ENCODE measurements at regions not wholly inside any gene's neighbourhood (a gene's known extent, or its start where the extent isn't known, plus 50 kb on each side); places are given as distances from the start of the nearest gene placed in this dataset.

DNA sequence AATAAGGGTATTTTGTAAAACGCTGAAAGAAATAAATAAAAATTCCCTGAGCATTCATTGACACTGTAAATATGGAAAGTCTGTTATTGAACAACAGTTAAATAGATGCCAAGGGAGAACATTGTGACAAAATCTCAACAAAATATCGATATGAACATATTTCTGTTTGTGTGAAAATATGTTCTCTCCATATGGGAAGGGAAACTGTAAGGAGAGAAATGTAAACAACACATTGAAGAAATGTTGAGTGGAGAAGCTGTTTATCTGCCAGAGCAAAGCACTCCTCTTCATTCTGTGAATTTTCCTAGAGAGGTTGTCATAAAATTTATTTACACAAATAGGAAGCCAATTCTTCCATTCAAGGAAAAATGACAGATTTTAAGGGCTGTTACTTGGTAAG is 57.1 kb upstream of the EOMES start:
- no peak for DNase-seq (ENCODE audit: low read depth)
- TF ChIP-seq CTCF (IDR thresholded peaks at IDR 0.05; ENCODE audit: low read length, missing control alignments), result no peak
- no peak overlapping the region for H3K4me3 ChIP-seq (replicated peaks; ENCODE audit: low read depth, low read length)

DNA sequence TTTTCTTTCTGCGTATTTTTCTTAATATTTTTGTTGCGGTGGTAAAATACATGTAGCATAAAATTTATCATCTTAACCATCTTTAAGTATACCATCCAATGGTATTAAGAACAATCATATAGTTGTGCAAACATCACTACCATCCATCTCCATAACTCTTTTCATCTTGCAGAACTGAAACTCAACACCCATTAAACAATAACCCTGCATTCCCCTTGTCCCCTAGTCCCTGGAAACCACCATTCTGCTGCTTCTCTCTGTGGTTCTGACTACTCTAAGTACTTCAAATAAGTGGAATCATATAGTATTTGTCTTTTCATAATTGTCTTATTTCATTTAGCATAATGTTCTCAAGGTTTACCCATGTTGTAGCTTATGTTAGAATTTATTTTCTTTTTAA is 67.3 kb upstream of the EOMES start:
- no peak overlapping the region for H3K4me3 ChIP-seq (replicated peaks; ENCODE audit: low read depth, low read length)
- TF ChIP-seq CTCF (IDR thresholded peaks at IDR 0.05; ENCODE audit: low read length, missing control alignments), result no peak
- DNase-seq (ENCODE audit: low read depth), result no peak

DNA sequence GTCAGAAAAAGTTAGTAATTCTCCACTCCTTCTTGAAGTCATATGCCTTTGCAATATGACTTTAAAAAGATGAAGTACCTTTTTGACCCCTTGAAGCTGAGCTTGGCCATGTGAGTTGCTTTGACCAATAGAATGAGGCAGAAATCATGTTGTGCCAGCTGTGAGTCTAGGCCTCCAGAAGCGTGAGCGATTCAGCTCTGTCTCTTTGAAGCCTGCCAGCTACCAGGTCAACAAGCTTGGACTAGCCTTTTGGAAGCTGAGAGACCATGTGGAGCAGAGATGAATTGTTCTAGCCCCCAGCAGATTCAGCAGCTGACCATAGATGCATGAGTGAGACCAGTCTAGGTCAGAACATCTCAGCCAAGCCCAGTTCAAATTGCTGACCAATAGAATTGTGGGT is 69.8 kb upstream of the EOMES start:
- H3K4me3 ChIP-seq (replicated peaks; ENCODE audit: low read depth, low read length), result no peak overlapping the region
- no peak for TF ChIP-seq CTCF (IDR thresholded peaks at IDR 0.05; ENCODE audit: low read length, missing control alignments)
- DNase-seq (ENCODE audit: low read depth), result no peak

DNA sequence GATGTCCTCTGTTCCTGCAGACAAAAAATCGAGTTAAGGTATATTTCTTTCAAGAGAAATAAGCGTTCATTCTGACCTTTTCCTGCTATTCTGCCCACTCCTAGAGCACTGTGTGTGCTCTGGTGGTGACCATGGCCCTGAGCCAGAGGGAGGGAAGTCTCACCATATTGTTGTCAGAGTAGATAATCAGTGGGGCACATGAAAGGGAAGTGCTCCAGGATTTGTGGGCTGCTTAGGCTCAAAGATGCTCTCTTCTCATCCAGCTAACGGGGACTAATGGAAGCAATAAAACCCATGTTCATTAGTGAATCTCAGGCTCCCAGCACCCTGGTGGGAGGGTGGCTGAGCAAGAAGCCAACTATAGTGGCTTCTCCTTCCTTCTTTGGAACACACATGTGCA is 70.7 kb upstream of the EOMES start:
- DNase-seq (ENCODE audit: low read depth), result no peak
- H3K4me3 ChIP-seq (replicated peaks; ENCODE audit: low read depth, low read length), result no peak overlapping the region
- TF ChIP-seq CTCF (IDR thresholded peaks at IDR 0.05; ENCODE audit: low read length, missing control alignments), result no peak

DNA sequence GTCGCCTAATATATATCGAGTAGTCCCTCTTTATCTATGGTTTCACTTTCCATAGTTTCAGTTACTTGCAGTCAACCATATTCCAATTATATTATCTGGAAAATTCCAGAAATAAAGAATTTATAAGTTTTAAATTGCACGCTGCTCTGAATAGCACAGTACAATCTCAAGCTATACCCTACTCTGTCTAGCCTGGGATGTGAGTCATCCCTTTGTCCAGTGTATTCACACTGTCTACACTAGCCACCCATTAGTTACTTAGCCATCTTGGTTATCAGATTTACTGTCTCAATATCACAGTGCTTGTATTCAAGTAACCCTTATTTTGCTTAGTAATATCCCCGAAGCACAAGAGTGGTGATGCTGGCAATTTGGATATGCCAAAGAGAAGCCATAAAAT is 72.1 kb upstream of the EOMES start:
- TF ChIP-seq CTCF (IDR thresholded peaks at IDR 0.05; ENCODE audit: low read length, missing control alignments), result no peak
- H3K4me3 ChIP-seq (replicated peaks; ENCODE audit: low read depth, low read length), result no peak overlapping the region

DNA sequence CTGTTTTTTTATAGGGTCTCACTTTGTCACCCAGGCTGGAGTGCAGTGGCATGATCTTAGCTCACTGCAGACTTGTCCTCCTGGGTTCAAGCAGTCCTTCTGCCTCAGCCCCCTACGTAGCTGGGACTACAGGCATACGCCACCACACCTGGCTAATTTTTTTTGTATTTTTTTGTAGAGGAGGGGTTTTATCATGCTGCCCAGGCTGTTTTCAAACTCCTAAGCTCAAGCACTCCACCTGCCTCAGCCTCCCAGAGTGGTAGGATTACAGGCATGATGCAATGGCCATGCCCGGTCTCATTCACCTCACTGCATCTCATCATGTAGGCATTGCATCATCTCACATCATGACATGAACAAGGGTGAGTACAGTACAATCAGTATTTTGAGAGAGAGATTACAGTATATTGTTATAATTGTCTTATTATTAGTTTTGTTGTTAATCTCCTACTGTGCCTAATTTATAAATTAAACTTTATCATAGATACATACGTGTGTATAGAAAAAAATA is 74.3 kb upstream of the EOMES start:
- no peak overlapping the region for H3K4me3 ChIP-seq (replicated peaks; ENCODE audit: low read depth, low read length)
- no peak for DNase-seq (ENCODE audit: low read depth)
- TF ChIP-seq CTCF (IDR thresholded peaks at IDR 0.05; ENCODE audit: low read length, missing control alignments), result no peak

More for the DNA sequence above, 72.1 kb upstream of the EOMES start:
- no peak for DNase-seq (ENCODE audit: low read depth)

DNA sequence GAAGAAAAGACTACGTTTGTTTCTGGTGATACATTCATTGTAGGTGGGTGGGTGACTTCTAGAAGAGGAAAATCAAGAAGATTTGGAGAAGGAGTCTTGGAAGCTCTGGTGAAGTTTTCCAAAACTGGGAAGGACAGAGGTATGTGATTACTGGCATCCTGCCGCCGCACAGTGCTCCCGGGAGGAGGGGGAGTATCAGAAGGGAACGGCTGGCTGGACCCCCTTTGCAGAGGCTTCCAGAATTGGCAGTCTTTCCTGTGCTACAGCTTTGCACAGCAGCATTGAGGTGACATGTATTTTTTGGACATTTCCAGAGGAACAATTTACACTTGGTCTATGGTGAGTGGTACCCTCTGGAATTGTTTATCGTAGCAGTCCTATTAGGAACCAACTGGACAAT is 75.7 kb upstream of the EOMES start:
- DNase-seq (ENCODE audit: low read depth), result no peak
- TF ChIP-seq CTCF (IDR thresholded peaks at IDR 0.05; ENCODE audit: low read length, missing control alignments), result no peak

More for the DNA sequence above, 75.7 kb upstream of the EOMES start:
- no peak overlapping the region for H3K4me3 ChIP-seq (replicated peaks; ENCODE audit: low read depth, low read length)

Measured in fibroblast of pulmonary artery (primary cell).